Effector memory CD8-positive, alpha-beta T cell (primary cell): ENCODE measurements at regions not wholly inside any gene's neighbourhood (a gene's known extent, or its start where the extent isn't known, plus 50 kb on each side); places are given as distances from the start of the nearest gene placed in this dataset.

Experiments used
- ATAC-seq: fragments of 150-1000 bp; cut with Tn5 transposase; replicated peaks from 2 replicates; pipeline ENCODE4 v1.10.0; 2021; ENCODE audit warnings: mild to moderate bottlenecking, moderate library complexity
- DNase-seq, 3 experiments: peaks; one replicate each; pipeline ENCODE4 v3.0.0; 2021
- H3K27ac Mint-ChIP-seq, 2 donors: one replicate each; pipeline ENCODE4 v1.8.0; 2022; ENCODE audit warnings: mild to moderate bottlenecking in 2 of 2, mixed read lengths in 2 of 2, moderate library complexity in 2 of 2
- H3K27me3 Mint-ChIP-seq, 2 donors: one replicate each; pipeline ENCODE4 v1.8.0; 2022; ENCODE audit warnings: mixed read lengths in 2 of 2
- H3K36me3 Mint-ChIP-seq: one replicate; pipeline ENCODE4 v1.8.0; 2022; ENCODE audit warnings: mild to moderate bottlenecking, moderate library complexity, mixed read lengths; ENCODE audit not compliant: insufficient read depth
- H3K4me1 Mint-ChIP-seq, 2 donors: one replicate each; pipeline ENCODE4 v1.8.0; 2022; ENCODE audit warnings: low read depth in 2 of 2, mixed read lengths in 2 of 2
- H3K4me3 Mint-ChIP-seq, 2 donors: one replicate each; pipeline ENCODE4 v1.8.0; 2022; ENCODE audit warnings: mild to moderate bottlenecking in 2 of 2, mixed read lengths in 2 of 2, moderate library complexity in 2 of 2
- H3K9me3 Mint-ChIP-seq, 2 donors: one replicate each; pipeline ENCODE4 v1.8.0; 2022; ENCODE audit warnings: mixed read lengths in 2 of 2

DNA sequence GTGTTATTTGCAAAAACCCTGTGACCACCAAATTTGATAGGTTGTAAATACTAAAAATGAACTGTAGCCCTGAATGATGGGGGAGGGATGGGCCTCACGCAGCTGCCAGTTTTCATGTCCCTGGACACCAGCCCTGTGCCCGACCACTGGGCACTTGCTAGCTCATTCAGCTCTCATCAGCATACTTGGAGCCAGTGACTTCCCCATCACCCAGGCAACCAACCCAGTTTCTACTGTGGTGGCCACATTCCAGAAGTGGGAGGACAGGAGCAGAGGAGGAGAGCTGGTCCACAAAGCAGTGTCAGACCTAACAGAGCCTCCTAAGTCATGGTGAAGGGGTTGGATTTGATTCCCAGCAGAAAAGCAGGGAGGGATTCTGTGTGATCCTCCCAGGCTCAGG, 128.2 kb downstream of the CPEB2 start:
- no peak overlapping the region for H3K27ac Mint-ChIP-seq
- H3K4me1 Mint-ChIP-seq, result no peaks in the 10 kb centered on the region
- peaks cover 28 to 45% of the 10 kb centered on the region in 2 donors for H3K27me3 Mint-ChIP-seq
- H3K36me3 Mint-ChIP-seq, result no peaks in the 10 kb centered on the region
- DNase-seq, result no peak
- no peaks in the 10 kb centered on the region for H3K9me3 Mint-ChIP-seq
- no peak overlapping the region for H3K4me3 Mint-ChIP-seq
- no peak for ATAC-seq

DNA sequence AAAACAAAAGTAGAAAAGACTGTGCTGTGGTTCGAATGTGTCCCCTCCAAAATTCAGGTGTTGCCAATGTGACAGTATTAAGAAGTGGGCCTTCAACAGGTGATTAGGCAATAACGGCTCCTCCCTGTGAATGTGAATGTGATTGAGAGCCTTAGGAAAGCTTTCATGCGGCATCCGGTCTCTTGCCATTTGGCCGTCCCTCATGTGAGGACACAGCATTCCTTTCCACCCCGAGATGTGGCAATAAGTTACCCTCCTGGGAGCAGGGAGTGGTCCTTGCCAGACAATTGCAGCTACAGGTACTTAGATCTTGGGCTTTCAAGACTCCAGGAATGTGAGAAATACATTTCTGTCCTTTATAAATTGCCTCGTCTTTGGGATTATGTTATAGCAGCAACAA, 129.3 kb downstream of the CPEB2 start:
- Mint-ChIP-seq H3K9me3 (peaks cover under 1 to 3% of the 10 kb centered on the region in 2 donors), H3K27ac (no peak overlapping the region), H3K4me1 (no peaks in the 10 kb centered on the region), H3K27me3 (peaks cover 23 to 39% of the 10 kb centered on the region in 2 donors), H3K36me3 (no peaks in the 10 kb centered on the region), H3K4me3 (no peak overlapping the region)
- no peak for DNase-seq
- ATAC-seq, result no peak

DNA sequence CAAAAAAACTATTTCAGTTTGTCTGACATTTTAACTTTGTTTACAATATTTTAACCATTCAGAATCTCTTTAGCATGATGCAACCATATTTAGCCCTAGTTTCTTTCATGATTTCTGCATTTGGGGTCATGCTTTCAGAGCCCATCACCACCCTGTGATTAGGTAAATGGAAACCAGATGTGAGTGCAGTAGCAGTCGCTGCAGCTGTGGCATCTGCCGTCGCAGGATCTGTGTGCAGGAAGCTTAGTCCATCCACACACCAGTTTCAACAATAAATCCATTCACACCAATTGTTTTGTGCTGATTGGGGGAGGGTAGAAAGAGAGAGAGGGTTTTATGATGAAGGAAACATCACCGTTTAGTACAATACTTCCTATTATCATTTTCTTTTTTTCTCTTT, 130.5 kb downstream of the CPEB2 start:
- ATAC-seq, result no peak
- Mint-ChIP-seq H3K9me3 (peaks cover 4 to 9% of the 10 kb centered on the region in 2 donors), H3K27me3 (peaks cover 21 to 38% of the 10 kb centered on the region in 2 donors), H3K36me3 (no peaks in the 10 kb centered on the region), H3K4me1 (no peaks in the 10 kb centered on the region), H3K27ac (no peak overlapping the region), H3K4me3 (no peak overlapping the region)
- no peak for DNase-seq

DNA sequence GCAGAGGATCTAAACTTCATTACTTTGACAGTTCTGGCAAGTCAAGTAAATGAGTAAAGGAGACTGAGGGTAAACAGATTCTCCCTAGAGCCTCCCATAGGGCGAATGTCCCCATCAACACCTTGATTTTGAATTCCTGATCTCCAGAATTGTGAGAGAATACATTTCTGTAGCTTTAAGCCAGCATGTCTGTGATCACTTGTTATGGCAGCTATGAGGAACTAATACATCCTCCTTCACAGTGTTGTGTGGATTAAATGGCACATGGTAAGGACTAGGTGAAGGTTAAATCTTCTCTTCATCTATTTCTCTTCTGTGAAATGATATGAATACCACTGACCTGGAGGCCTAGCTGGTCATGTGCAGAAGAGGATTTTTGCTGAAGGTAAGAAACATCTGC, 137.3 kb downstream of the CPEB2 start:
- Mint-ChIP-seq H3K4me1 (no peaks in the 10 kb centered on the region), H3K4me3 (no peak overlapping the region), H3K27me3 (peaks cover 11 to 20% of the 10 kb centered on the region in 2 donors), H3K27ac (no peak overlapping the region), H3K36me3 (no peaks in the 10 kb centered on the region), H3K9me3 (peaks cover 4 to 14% of the 10 kb centered on the region in 2 donors)
- no peak for ATAC-seq
- no peak for DNase-seq

DNA sequence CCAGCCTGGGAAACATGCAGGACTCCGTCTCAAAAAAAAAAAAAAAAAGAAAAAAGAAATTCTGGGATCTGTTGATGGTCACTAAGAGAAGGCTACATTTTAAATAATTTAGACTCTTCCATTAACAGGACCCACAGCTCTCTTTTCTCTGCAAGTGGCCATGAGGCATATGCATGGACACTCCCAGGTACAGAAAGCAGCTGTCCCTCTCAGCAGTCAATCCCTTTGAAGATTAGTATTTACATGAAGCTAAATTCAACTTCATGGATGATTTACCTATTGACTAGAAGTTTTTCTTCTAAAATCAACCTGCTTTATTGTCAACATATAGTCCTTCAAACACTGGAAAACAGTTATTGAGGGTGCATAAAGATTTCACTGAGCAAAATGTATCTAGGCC, 139.9 kb downstream of the CPEB2 start:
- Mint-ChIP-seq H3K36me3 (no peaks in the 10 kb centered on the region), H3K4me3 (no peak overlapping the region), H3K27ac (no peak overlapping the region), H3K4me1 (no peaks in the 10 kb centered on the region), H3K9me3 (peaks cover 0 to 6% of the 10 kb centered on the region in 2 donors), H3K27me3 (peaks cover 11 to 27% of the 10 kb centered on the region in 2 donors)
- ATAC-seq (no peak), DNase-seq (no peak)

DNA sequence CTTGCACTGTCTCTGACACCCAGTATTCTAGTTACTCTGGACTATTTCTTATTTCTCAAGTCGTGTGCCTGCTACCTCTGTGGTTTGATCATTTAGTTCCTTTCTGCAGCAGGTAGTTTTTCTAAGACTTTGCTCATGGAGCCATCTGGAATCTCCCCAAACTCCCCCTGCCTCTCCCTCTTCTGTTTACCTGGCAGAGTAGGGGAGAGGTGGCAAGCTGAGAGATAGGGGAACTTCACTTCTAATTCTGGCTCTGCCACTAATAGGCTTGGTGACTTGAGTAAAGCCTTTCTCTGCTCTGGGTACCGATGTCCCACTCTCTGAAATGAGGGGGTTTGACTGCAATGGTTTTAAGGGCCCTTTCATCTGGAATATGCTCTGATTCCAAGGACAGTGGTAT, 141.3 kb downstream of the CPEB2 start:
- H3K27me3 Mint-ChIP-seq, result peaks cover 20 to 37% of the 10 kb centered on the region in 2 donors
- H3K36me3 Mint-ChIP-seq, result no peaks in the 10 kb centered on the region
- DNase-seq (no peak), ATAC-seq (no peak)
- H3K27ac Mint-ChIP-seq, result no peak overlapping the region
- no peaks in the 10 kb centered on the region for H3K9me3 Mint-ChIP-seq
- H3K4me3 Mint-ChIP-seq, result no peak overlapping the region
- no peaks in the 10 kb centered on the region for H3K4me1 Mint-ChIP-seq

DNA sequence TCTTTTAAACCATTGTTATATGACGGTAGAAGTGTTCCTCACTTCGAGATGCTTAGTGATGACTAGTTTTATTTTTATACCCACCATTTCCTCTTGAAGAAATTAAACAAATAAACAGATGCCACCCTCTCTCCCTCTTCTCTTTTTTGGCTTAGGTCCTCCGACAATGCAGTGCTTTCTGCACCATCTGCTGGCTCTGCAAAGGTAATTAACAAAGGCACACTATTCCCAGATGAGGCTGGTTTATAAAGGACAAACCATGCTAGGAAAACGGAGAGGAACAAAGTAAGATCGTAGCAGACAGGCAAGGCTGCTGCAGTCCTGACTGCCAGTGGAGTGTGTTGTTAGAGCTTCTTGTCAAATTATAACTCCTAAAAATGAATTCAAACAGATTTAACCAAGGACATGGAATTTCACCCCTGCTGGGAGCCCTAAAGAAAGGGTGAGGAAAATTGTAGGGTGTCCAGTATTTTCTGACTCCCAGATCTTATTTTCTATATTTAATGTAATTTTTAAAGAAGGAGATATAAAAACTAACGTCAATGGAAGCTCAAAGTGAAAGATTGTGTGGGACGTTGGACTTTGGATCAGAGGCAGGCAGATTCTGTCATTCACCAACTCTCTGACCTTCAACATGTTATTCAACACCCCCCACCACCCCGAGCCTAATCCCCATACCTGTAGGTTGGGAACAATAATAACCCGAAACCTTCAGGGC, 142.1 kb downstream of the CPEB2 start:
- Mint-ChIP-seq H3K36me3 (no peaks in the 10 kb centered on the region), H3K4me3 (no peak overlapping the region)
- no peak for DNase-seq

DNA sequence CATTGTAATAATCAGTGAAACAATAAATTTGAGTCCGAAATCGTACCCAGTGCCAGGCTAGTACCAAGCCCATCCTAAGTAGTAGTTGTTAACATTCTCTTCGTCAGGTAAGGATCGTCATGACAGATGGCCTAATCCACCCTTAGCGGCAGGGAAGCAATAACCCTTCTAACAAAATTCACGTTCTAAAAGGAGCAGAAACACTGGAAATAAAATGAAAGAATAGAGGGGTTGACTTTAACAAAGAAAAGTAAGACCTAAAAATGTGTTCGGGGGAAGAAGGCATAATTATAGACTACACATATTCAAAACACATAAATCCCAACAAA, 142.7 kb downstream of the CPEB2 start:
- no peaks in the 10 kb centered on the region for H3K4me1 Mint-ChIP-seq

More for the DNA sequence above, 142.1 kb downstream of the CPEB2 start:
- H3K27ac Mint-ChIP-seq, result no peak overlapping the region
- no peaks in the 10 kb centered on the region for H3K9me3 Mint-ChIP-seq
- H3K27me3 Mint-ChIP-seq, result peaks cover 20 to 37% of the 10 kb centered on the region in 2 donors
- H3K4me1 Mint-ChIP-seq, result no peaks in the 10 kb centered on the region
- ATAC-seq, result no peak

DNA sequence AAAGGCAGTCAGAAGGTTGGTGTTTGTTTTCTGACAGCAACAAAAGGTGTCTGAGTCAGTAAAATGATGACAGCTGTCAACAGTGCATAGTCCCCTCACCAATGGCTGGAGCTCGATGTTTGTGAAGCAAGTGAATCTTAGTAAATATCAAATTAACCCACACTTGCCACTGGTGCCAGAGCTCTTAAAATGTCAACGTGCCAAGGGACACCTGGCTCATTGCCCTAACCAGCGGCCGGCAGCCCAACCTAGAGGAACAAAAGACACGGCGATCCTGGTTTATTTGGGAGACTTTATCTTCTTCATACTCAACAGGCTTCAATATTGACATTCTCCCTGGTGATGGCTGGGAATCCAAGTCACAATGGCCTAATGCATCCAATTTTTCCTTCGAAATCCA, 143.4 kb downstream of the CPEB2 start:
- no peak overlapping the region for H3K4me3 Mint-ChIP-seq
- peaks cover 23 to 42% of the 10 kb centered on the region in 2 donors for H3K27me3 Mint-ChIP-seq
- H3K27ac Mint-ChIP-seq, result no peak overlapping the region
- ATAC-seq, result no peak
- no peaks in the 10 kb centered on the region for H3K36me3 Mint-ChIP-seq
- DNase-seq, result no peak
- H3K9me3 Mint-ChIP-seq, result no peaks in the 10 kb centered on the region
- no peaks in the 10 kb centered on the region for H3K4me1 Mint-ChIP-seq

More for the DNA sequence above, 142.7 kb downstream of the CPEB2 start:
- Mint-ChIP-seq H3K4me3 (no peak overlapping the region), H3K9me3 (no peaks in the 10 kb centered on the region), H3K36me3 (no peaks in the 10 kb centered on the region), H3K27ac (no peak overlapping the region), H3K27me3 (peaks cover 20 to 37% of the 10 kb centered on the region in 2 donors)
- DNase-seq (no peak), ATAC-seq (no peak)

DNA sequence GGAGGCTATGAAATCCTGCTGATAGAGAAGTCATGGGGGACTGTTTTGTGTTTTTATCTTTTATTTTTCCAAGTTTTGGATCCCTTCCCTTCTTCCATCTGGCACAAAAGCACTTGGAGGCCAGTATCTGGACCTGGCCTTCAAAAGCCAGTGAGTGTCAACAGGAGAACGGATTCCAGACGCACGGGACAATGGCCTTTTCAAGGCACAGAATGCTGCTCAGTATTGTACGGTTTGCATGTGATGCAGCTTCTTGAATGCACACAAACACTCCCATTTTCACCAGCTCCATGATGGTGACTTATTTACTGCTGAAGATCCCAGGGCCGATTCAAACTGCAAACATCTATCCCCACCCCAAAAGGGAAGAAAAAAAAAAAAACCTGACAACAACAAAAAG, 145.4 kb downstream of the CPEB2 start:
- Mint-ChIP-seq H3K27ac (no peak overlapping the region), H3K36me3 (no peaks in the 10 kb centered on the region), H3K4me3 (no peak overlapping the region), H3K27me3 (peaks cover 14 to 33% of the 10 kb centered on the region in 2 donors), H3K9me3 (no peaks in the 10 kb centered on the region), H3K4me1 (no peaks in the 10 kb centered on the region)
- no peak for DNase-seq
- ATAC-seq, result no peak

DNA sequence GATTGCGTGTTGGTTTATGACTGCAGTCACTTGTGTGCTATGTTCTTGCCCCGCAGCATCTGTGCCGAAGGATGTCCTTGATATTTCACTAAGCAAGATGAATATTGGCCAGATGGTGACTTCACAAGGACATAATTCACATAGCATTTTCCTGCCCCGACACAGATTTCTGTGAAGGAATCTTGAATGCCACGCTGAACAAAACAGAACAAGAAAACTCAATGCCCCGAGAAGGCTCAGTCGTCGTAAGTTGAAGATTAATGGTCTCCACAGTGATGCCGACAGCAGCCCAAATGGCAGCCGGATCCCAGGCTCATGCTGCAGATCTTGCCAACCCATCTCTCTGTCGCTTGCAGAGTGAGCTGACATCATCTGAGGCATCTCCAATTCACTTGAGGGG, 145.9 kb downstream of the CPEB2 start:
- Mint-ChIP-seq H3K36me3 (no peaks in the 10 kb centered on the region), H3K4me1 (no peaks in the 10 kb centered on the region), H3K27me3 (peaks cover 14 to 33% of the 10 kb centered on the region in 2 donors), H3K4me3 (no peak overlapping the region), H3K9me3 (no peaks in the 10 kb centered on the region), H3K27ac (no peak overlapping the region)
- no peak for DNase-seq
- ATAC-seq, result no peak

DNA sequence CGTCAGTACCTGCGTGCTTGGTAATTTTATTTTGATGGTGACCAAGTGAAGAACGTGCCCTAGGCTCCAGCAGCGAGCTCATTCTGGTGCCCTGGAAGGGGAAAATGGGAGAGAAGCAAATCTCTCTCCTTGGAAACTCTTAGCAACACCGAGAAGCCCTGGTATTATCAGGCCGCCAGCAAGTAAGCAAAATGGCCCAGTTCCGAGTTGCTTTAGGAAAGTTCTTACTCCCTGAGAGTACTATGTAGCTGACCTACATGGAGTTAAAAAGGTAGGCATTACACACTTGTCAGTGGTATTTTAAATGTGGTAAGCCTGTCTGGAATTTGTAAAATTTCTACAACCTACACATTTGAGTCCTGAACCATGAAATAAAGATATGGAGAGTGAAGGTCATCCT, 146.4 kb downstream of the CPEB2 start:
- Mint-ChIP-seq H3K4me1 (no peaks in the 10 kb centered on the region), H3K36me3 (no peaks in the 10 kb centered on the region), H3K4me3 (no peak overlapping the region), H3K27me3 (peaks cover 14 to 33% of the 10 kb centered on the region in 2 donors), H3K27ac (no peak overlapping the region), H3K9me3 (no peaks in the 10 kb centered on the region)
- no peak for ATAC-seq
- no peak for DNase-seq

DNA sequence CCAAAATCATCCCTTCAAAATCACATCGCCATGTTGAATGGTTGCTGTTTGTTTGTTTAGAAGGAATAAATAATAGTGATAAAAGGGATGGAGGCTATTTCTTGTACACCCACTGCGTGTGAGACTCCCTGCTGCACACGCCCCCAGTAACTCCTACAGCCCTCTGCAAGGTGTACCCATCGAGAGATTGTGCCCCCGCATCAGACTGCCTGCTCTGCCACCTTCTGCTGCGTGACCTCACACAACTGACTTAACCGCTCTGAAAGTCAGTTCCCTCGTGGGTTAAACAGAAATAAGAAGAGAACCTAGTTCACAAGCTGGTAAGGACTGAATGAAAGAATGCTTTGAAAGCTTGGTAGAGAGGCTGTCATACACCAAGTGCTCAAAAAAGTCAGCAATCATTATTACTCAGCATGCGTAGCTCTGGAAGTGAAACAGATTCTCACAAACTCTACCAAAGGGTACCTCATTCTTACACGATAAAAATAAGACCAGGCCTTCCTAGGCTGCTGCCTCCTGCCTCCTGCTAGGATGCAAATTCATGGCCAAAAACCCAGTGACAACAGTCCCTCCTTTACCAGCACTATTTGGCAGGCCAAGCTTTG, 147.1 kb downstream of the CPEB2 start:
- no peak for DNase-seq
- Mint-ChIP-seq H3K27ac (no peak overlapping the region), H3K36me3 (no peaks in the 10 kb centered on the region), H3K4me1 (no peaks in the 10 kb centered on the region), H3K4me3 (no peak overlapping the region), H3K9me3 (no peaks in the 10 kb centered on the region), H3K27me3 (peaks cover 14 to 33% of the 10 kb centered on the region in 2 donors)
- no peak for ATAC-seq

DNA sequence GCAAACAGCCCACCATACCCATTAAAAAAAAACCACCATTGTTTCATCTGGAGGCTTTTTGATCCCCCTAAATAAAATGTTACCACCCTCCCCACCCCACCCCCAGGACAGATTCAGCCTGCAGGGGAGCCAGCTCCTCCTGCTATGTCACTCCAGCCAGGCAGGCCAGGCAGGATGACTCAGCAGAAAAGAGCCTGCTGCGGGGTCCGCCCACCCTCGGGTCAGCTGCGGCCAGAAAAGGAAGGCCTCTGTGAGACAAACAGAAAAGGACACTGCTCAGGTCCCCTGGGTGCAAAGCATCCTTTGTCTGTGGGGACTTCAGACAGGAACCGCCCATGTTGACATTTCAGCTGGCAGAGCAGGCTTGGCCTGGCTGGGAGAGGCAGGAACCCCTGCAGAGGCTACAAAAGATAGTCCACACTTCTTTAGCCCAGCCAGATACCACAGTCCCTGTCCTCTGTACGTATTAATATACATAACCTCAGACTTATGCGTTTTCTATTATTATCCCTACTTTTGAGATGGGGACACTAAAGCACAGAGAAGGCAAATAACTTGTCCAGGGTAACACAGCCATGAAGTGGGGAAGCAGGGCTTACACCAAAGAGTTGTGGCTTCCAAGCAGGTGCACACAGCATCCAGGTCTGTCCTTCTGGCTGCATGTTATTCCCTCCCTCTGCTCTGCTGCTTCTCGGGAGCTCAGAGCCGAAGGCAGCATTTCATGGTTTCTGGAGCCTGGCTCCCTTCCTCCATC, 147.7 kb downstream of the CPEB2 start:
- no peak for DNase-seq
- Mint-ChIP-seq H3K4me1 (no peaks in the 10 kb centered on the region), H3K9me3 (no peaks in the 10 kb centered on the region), H3K4me3 (no peak overlapping the region), H3K27me3 (peaks cover 14 to 33% of the 10 kb centered on the region in 2 donors), H3K36me3 (no peaks in the 10 kb centered on the region), H3K27ac (no peak overlapping the region)
- no peak for ATAC-seq
